Thymus (tissue), 11 donors: ENCODE measurements at regions not wholly inside any gene's neighbourhood (a gene's known extent, or its start where the extent isn't known, plus 50 kb on each side); places are given as distances from the start of the nearest gene placed in this dataset.

Experiments used
- DNase-seq, 9 donors: peaks; one replicate each; pipeline ENCODE4 v3.0.0-alpha.2; 2013; ENCODE audit warnings: low spot score in 9 of 9, low read depth in 6 of 9, missing footprints in 1 of 9
- H3K27ac ChIP-seq, 2 donors: one replicate each; pipeline ENCODE4 v1.5.1; 2013; ENCODE audit warnings: control low read depth in 1 of 2, low read depth in 1 of 2, low read length in 1 of 2, mild to moderate bottlenecking in 1 of 2, moderate library complexity in 1 of 2
- H3K27me3 ChIP-seq, 2 donors: one replicate each; pipeline ENCODE4 v1.5.1; 2013; ENCODE audit warnings: low read length in 1 of 2; ENCODE audit not compliant: control insufficient read depth in 2 of 2, insufficient read depth in 1 of 2
- H3K36me3 ChIP-seq, 2 donors: one replicate each; pipeline ENCODE4 v1.5.1; 2013; ENCODE audit warnings: low read length in 1 of 2, mild to moderate bottlenecking in 1 of 2, moderate library complexity in 1 of 2; ENCODE audit not compliant: control insufficient read depth in 2 of 2, insufficient read depth in 2 of 2
- H3K4me1 ChIP-seq, 2 donors: one replicate each; pipeline ENCODE4 v1.5.1; 2013; ENCODE audit warnings: low read length in 2 of 2; ENCODE audit not compliant: control insufficient read depth in 2 of 2, insufficient read depth in 2 of 2
- H3K4me3 ChIP-seq, 2 donors: one replicate each; pipeline ENCODE4 v1.5.1; 2013; ENCODE audit warnings: low read length in 2 of 2, control low read depth in 1 of 2, mild to moderate bottlenecking in 1 of 2
- H3K9me3 ChIP-seq, 2 donors: one replicate each; pipeline ENCODE4 v1.5.1; 2013; ENCODE audit warnings: low read length in 1 of 2, mild to moderate bottlenecking in 1 of 2; ENCODE audit not compliant: control insufficient read depth in 2 of 2, insufficient read depth in 1 of 2
- WGBS: extraction: QIAGEN DNeasy Blood & Tissue Kit; methylation state at CpG from one replicate; pipeline ENCODE4 v1.1.7; 2013; 5-methylcytosine and 5-hydroxymethylcytosine counted together
- donor health status: healthy.

DNA sequence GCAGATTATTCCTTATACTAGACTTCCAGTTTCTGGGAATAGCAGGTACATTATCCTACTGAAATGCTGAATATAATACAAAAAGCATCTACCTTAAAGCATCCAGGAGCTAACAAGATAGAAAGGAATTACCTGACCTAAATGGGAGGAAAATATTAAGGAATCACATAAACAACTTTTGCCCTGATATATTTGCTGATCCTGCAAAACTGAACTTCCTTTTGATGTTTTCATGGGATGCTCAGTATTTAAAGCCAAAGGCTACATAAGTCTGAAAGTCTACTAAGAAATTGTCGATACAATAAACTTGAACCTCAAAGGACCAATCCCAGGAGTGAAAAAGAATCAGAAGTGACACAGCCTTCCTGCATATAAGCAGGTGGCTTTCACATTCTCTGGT lies 85.6 kb upstream of the C1orf21 start:
- Histone ChIP-seq H3K27ac (no peak overlapping the region), H3K27me3 (no peaks in the 10 kb centered on the region), H3K9me3 (no peaks in the 10 kb centered on the region), H3K4me1 (no peaks in the 10 kb centered on the region), H3K36me3 (no peaks in the 10 kb centered on the region), H3K4me3 (no peak overlapping the region)
- WGBS = 96% methylated on average over 1 of the region's 1 CpG
- no peak for DNase-seq

DNA sequence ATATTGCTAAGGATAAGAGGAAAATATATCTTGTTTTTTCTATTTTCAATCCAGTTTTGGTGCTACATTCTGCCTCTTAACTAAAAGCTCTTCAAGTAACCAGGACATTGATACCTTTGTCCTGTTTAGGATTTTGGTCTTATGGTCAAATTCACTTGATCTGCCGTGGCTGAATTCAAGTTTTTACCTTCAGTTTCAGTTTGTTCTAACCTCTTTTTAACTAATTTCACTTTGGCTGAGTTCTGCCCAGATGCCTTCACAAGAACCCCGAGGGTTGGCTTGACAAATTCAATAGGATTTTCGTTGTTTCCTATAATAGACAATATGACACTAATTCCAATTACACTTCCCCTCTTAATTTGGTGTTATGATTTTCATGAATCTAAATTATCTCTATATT lies 84.5 kb upstream of the C1orf21 start:
- H3K36me3 ChIP-seq = no peaks in the 10 kb centered on the region
- H3K27ac ChIP-seq = no peak overlapping the region
- no peak for DNase-seq
- WGBS = 93% methylated on average over 3 of the region's 3 CpGs
- H3K4me1 ChIP-seq = no peaks in the 10 kb centered on the region
- H3K9me3 ChIP-seq = no peaks in the 10 kb centered on the region
- H3K27me3 ChIP-seq = no peaks in the 10 kb centered on the region
- no peak overlapping the region for H3K4me3 ChIP-seq

- Histone ChIP-seq H3K4me3 (no peak overlapping the region), H3K27ac (no peak overlapping the region), H3K9me3 (no peaks in the 10 kb centered on the region), H3K36me3 (no peaks in the 10 kb centered on the region), H3K27me3 (no peaks in the 10 kb centered on the region), H3K4me1 (no peaks in the 10 kb centered on the region)
- 100% methylated on average over 1 of the region's 1 CpG for WGBS
- no peak for DNase-seq
Observed at GRCh38 chr1:184310157-184310819, 76.5 kb upstream of the C1orf21 start.

GRCh38 chr1:184311580-184311979 lies 75.2 kb upstream of the C1orf21 start:
- DNase-seq = no peak
- Histone ChIP-seq H3K27me3 (no peaks in the 10 kb centered on the region), H3K9me3 (no peaks in the 10 kb centered on the region), H3K36me3 (no peaks in the 10 kb centered on the region), H3K4me3 (no peak overlapping the region), H3K27ac (no peak overlapping the region), H3K4me1 (no peaks in the 10 kb centered on the region)
- 98% methylated on average over 2 of the region's 2 CpGs for WGBS

GRCh38 chr1:184315254-184315653 lies 71.6 kb upstream of the C1orf21 start:
- no peaks in the 10 kb centered on the region for H3K27me3 ChIP-seq
- H3K27ac ChIP-seq = no peak overlapping the region
- WGBS = 95% methylated on average over 2 of the region's 2 CpGs
- H3K36me3 ChIP-seq = no peaks in the 10 kb centered on the region
- no peak for DNase-seq
- H3K9me3 ChIP-seq = no peaks in the 10 kb centered on the region
- no peaks in the 10 kb centered on the region for H3K4me1 ChIP-seq
- H3K4me3 ChIP-seq = no peak overlapping the region

DNA sequence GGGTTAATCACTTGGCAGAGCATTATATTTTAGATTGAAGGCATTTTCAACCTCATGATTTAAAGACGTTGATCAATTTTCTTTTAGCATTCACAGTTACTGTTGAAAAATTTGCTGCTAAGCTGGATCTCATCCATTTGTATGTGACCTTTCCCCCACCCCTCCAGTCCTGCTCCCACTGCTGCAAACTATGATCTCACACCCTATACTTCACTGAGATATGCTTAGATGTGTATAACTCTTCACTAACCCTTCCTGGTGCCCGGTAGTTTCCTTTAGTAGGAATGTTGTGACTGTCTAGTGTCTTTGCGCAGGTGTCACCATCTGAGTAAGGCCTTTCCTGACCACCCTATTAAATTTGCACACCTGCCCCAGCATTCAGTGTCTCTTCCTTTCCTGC lies 67.0 kb upstream of the C1orf21 start:
- H3K4me3 ChIP-seq = no peak overlapping the region
- H3K9me3 ChIP-seq = no peaks in the 10 kb centered on the region
- no peaks in the 10 kb centered on the region for H3K36me3 ChIP-seq
- WGBS = 95% methylated on average over 3 of the region's 3 CpGs
- H3K4me1 ChIP-seq = no peaks in the 10 kb centered on the region
- no peak for DNase-seq
- no peak overlapping the region for H3K27ac ChIP-seq
- no peaks in the 10 kb centered on the region for H3K27me3 ChIP-seq

DNA sequence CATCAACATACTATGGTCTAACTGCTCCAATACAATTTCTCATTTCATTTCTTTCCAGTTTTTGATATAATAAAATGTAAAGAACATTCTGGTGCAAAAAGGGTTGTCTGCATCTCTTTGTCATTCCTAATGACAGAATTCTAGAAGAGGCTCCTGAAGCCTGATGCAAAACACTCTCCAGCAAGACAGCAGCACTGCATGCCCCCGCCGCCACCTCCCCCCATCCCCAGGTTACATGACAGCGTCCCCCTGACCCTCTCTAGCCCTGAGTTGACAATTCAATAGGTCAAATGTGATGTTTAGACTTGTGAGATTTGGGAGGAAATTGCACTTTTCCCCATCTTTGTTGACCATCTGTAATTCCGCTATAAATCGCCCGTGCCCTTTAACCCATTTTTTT lies 64.6 kb upstream of the C1orf21 start:
- Histone ChIP-seq H3K9me3 (no peaks in the 10 kb centered on the region), H3K4me3 (no peak overlapping the region), H3K27me3 (no peaks in the 10 kb centered on the region), H3K27ac (no peak overlapping the region), H3K36me3 (no peaks in the 10 kb centered on the region), H3K4me1 (no peaks in the 10 kb centered on the region)
- WGBS = 97% methylated on average over 6 of the region's 6 CpGs
- no peak for DNase-seq

DNA sequence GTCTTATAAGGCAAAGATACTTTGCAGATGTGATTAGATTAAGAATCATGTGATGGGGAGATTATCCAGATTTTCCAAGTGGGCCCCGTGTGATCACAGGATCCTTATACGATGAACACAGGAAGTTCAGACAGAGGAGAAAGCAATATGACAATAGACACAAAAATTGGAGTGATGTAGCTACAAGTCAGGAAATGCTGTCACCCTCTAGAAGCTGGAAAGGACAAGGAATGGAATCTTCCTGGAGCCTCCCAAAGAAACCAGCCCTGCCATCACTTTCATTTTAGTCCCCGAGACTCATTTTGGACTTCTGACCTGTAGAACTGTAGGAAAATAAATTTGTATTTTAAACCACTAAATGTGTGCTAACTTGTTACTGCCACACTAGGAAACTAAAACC lies 61.9 kb upstream of the C1orf21 start:
- H3K27me3 ChIP-seq = no peaks in the 10 kb centered on the region
- DNase-seq = no peak
- H3K27ac ChIP-seq = no peak overlapping the region
- 95% methylated on average over 3 of the region's 3 CpGs for WGBS
- H3K4me1 ChIP-seq = no peaks in the 10 kb centered on the region
- no peaks in the 10 kb centered on the region for H3K36me3 ChIP-seq
- no peak overlapping the region for H3K4me3 ChIP-seq
- no peaks in the 10 kb centered on the region for H3K9me3 ChIP-seq

DNA sequence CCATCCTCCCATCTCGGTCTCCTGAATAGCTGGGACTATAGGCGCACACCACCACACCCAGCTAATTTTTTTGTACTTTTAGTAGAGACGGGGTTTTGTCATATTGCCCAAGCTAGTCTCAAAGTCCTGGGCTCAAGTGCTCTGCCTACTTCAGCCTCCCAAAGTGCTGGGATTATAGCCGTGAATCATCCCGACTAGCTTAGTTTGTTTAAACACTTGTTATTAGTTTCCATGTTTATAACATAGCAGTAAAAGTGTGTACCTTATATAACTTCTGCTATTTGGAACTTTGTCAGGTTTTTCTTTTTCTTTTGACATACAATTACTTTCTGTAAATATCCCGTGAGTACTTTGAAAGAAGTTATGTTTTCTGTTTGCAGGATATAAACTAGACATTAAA lies 60.6 kb upstream of the C1orf21 start:
- 99% methylated on average over 6 of the region's 6 CpGs for WGBS
- no peaks in the 10 kb centered on the region for H3K36me3 ChIP-seq
- DNase-seq = no peak

More for the DNA sequence above, 60.6 kb upstream of the C1orf21 start:
- Histone ChIP-seq H3K27ac (no peak overlapping the region), H3K4me3 (no peak overlapping the region), H3K27me3 (no peaks in the 10 kb centered on the region), H3K9me3 (no peaks in the 10 kb centered on the region), H3K4me1 (no peaks in the 10 kb centered on the region)
